HEK293T (cell line): ENCODE measurements at regions not wholly inside any gene's neighbourhood (a gene's known extent, or its start where the extent isn't known, plus 50 kb on each side); places are given as distances from the start of the nearest gene placed in this dataset.

ENCODE experiments used
- CTCF ChIA-PET: fragments of 350-600 bp; formaldehyde crosslinking; extraction: SDS; loops from one replicate; lab custom pipeline; 2021; ENCODE audit warnings: antibody characterized with exemption, inconsistent platforms; lab: Yijun Ruan, JAX
- POLR2A ChIA-PET: fragments of 350-600 bp; formaldehyde crosslinking; extraction: SDS; loops from one replicate; lab custom pipeline; 2020; ENCODE audit warnings: antibody characterized with exemption, inconsistent platforms; lab: Yijun Ruan, JAX
- DNase-seq: peaks from one replicate; pipeline ENCODE4 v3.0.0; 2012; ENCODE audit warnings: mixed read lengths; ENCODE audit errors: extremely low spot score
- ARNT ChIP-seq: fragments of 450-650 bp; IDR thresholded peaks from 2 replicates; pipeline ENCODE4 v1.6.1; 2017; ENCODE audit warnings: mild to moderate bottlenecking
- BHLHE40 ChIP-seq: fragments of 450-650 bp; IDR thresholded peaks from 2 replicates; pipeline ENCODE4 v1.6.1; 2016; ENCODE audit warnings: mild to moderate bottlenecking, moderate library complexity, borderline replicate concordance
- CTBP1 ChIP-seq: fragments of 450-650 bp; IDR thresholded peaks from 2 replicates; pipeline ENCODE4 v1.6.1; 2016; ENCODE audit warnings: borderline replicate concordance
- ELF4 ChIP-seq: fragments of 450-650 bp; IDR thresholded peaks from 2 replicates; pipeline ENCODE4 v1.6.1; 2017; ENCODE audit warnings: antibody characterized with exemption
- FOXA1 ChIP-seq: fragments of 450-650 bp; IDR thresholded peaks from 2 replicates; pipeline ENCODE4 v1.6.1; 2016; ENCODE audit warnings: mild to moderate bottlenecking
- FOXK2 ChIP-seq: fragments of 450-650 bp; IDR thresholded peaks from 2 replicates; pipeline ENCODE4 v1.6.1; 2016; ENCODE audit warnings: mild to moderate bottlenecking
- FOXM1 ChIP-seq: fragments of 450-650 bp; IDR thresholded peaks from 2 replicates; pipeline ENCODE4 v1.6.1; 2017; ENCODE audit warnings: mild to moderate bottlenecking, borderline replicate concordance
- HDGF ChIP-seq: fragments of 450-650 bp; IDR thresholded peaks from 2 replicates; pipeline ENCODE4 v1.6.1; 2017; ENCODE audit warnings: antibody characterized with exemption, borderline replicate concordance
- L3MBTL2 ChIP-seq: fragments of 450-650 bp; conservative IDR thresholded peaks from 2 replicates; pipeline ENCODE4 v1.6.1; 2016; ENCODE audit warnings: mild to moderate bottlenecking
- LEF1 ChIP-seq: fragments of 450-650 bp; IDR thresholded peaks from 2 replicates; pipeline ENCODE4 v1.6.1; 2017; ENCODE audit warnings: mild to moderate bottlenecking, borderline replicate concordance
- NFRKB ChIP-seq: fragments of 450-650 bp; IDR thresholded peaks from 2 replicates; pipeline ENCODE4 v1.6.1; 2016; ENCODE audit warnings: mild to moderate bottlenecking, moderate library complexity
- SP1 ChIP-seq: fragments of 450-650 bp; IDR thresholded peaks from 2 replicates; pipeline ENCODE4 v1.6.1; 2017
- SUZ12 ChIP-seq: fragments of 450-650 bp; IDR thresholded peaks from 2 replicates; pipeline ENCODE4 v1.6.1; 2016; ENCODE audit warnings: mild to moderate bottlenecking
- TARDBP ChIP-seq: fragments of 450-650 bp; IDR thresholded peaks from 2 replicates; pipeline ENCODE4 v1.6.1; 2016
- ZNF384 ChIP-seq: fragments of 450-650 bp; IDR thresholded peaks from 2 replicates; pipeline ENCODE4 v1.6.1; 2016
- TF ChIP-seq, protein P1 (sequence below): fragments of 450-650 bp; IDR thresholded peaks from 2 replicates; pipeline ENCODE4 v1.6.1; 2016

DNA sequence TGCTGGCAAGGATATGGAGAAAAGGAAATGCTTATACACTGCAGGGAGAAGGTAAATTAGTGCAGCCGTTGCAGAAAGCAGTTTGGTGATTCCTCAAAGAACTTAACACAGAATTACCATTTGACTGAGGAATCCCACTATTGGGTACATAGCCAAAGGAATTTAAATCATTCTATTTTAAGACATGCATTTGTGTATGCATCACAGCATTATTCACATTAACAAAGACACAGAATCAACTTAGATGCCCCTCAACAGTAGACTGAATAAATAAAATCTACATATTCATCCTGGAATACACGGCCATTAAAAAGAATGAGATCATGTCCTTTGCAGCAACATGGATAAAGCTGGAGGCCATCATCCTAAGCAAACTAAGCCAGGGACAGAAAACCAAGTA is 510.1 kb upstream of the CDH9 start:
- no peak for DNase-seq
- TF ChIP-seq NFRKB (no peak), FOXA1 (no peak), ELF4 (no peak), SUZ12 (no peak), TARDBP (no peak), CTBP1 (no peak), ZNF384 (no peak)
- CTCF ChIA-PET = no interaction called here
- POLR2A ChIA-PET = no interaction called here

DNA sequence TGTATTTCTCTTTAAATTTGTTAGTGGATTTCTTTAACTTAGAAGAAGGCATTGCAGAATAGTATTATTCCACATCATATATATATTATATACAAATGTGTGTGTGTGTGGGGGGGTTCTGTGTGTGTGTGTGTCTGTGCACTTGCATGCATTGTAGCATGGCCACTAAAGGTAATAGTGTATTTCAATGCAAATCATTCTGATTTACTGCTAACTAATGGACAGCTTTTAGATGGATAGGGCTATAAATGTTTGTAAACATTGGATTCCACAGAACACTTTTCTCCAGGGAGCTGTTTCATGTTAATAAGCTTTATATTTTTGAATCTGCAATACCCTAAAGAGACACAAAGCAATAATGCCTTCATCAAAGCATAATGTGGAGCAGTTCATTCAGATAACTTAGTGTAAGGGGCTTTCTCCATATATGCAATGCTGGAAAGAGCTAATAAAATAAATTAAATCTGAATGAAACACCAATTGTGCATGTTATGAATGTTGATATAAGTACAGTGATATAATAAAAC is 496.7 kb upstream of the CDH9 start:
- no peak for TF ChIP-seq L3MBTL2
- TF ChIP-seq, protein P1, sequence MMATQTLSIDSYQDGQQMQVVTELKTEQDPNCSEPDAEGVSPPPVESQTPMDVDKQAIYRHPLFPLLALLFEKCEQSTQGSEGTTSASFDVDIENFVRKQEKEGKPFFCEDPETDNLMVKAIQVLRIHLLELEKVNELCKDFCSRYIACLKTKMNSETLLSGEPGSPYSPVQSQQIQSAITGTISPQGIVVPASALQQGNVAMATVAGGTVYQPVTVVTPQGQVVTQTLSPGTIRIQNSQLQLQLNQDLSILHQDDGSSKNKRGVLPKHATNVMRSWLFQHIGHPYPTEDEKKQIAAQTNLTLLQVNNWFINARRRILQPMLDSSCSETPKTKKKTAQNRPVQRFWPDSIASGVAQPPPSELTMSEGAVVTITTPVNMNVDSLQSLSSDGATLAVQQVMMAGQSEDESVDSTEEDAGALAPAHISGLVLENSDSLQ = peak; percentile 42; the same call in 1 of the 2 replicates
- CTCF ChIA-PET = no interaction called here
- no peak for DNase-seq
- POLR2A ChIA-PET = no interaction called here

DNA sequence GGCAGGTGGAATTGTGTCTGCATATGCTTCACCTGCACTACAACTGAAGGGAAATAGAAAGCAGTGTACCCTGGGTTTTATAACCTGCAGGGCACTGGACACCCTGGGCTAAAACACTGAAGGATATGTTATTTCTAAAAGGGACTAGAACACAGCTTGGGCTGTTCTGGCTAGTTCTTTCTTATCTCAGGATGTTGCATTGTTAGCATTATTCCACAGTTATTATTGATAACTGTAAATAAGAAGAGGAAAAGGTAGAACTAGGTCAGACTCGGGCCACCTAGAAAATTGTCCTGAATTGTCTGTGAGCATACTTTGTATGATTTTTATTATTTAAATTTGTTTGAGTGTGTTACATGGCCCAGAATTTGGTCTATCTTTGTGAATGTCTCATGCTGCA is 493.9 kb upstream of the CDH9 start:
- POLR2A ChIA-PET = no interaction called here
- CTCF ChIA-PET = no interaction called here
- TF ChIP-seq HDGF = no peak
- TF ChIP-seq SP1 = no peak
- no peak for TF ChIP-seq BHLHE40
- no peak for TF ChIP-seq FOXK2
- no peak for TF ChIP-seq TARDBP
- TF ChIP-seq CTBP1 = no peak
- no peak for TF ChIP-seq ZNF384
- no peak for TF ChIP-seq L3MBTL2
- no peak for DNase-seq

DNA sequence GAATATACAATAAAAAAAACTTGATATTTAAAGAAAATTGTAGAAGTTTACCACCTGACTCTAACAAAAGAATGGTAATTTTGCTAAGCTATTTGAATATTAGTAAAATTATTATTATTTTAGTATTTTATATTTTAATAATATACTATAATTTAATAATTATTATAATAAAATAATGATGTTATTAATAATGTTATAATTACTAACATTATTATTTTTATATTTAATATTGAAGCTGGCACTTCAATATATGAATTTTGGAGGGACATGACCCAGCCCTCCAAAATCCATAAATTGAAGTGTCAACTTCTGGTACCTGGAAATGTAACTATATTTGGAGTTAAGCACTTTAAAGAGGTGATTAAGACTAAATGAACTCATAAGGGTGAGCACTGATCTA is 486.1 kb upstream of the CDH9 start:
- ChIA-PET POLR2A (no interaction called here), CTCF (interaction anchor here (0.7 kb wide), 1 partner anchor 146 kb away, joined by 3 read pairs; no protein-coding TSS in a partner anchor)
- TF ChIP-seq TARDBP (no peak), ARNT (no peak), LEF1 (no peak), HDGF (no peak), ELF4 (no peak), NFRKB (no peak), ZNF384 (no peak), FOXK2 (no peak), L3MBTL2 (no peak)
- TF ChIP-seq, protein P1 = no peak
- no peak for DNase-seq

DNA sequence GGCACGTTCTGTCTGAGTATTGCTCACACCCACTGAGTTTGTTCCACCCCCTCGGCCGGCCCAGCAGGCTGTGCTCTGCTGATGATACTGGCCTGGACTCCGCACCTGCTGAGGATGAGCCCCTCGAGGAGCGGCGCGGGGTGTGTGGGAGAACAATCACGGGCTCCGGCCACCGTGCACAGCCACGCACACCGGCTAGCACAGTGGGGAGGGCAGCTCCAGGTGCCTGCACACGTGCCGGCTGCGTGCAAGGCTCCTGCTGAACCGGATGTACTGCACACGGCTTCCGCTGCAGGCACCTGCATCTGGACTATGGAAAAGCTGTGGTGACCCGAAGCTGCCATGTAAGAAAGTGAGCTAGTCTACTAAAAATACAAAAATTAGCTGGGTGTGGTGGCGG is 485.2 kb upstream of the CDH9 start:
- TF ChIP-seq TARDBP (no peak), CTBP1 (no peak), ELF4 (no peak), SUZ12 (no peak), NFRKB (no peak), HDGF (no peak), SP1 (no peak), ZNF384 (no peak), FOXK2 (no peak), LEF1 (no peak), FOXM1 (no peak), FOXA1 (no peak), ARNT (no peak), L3MBTL2 (no peak), BHLHE40 (no peak)
- TF ChIP-seq, protein P1 = no peak
- ChIA-PET POLR2A (no interaction called here), CTCF (no interaction called here)
- no peak for DNase-seq

DNA sequence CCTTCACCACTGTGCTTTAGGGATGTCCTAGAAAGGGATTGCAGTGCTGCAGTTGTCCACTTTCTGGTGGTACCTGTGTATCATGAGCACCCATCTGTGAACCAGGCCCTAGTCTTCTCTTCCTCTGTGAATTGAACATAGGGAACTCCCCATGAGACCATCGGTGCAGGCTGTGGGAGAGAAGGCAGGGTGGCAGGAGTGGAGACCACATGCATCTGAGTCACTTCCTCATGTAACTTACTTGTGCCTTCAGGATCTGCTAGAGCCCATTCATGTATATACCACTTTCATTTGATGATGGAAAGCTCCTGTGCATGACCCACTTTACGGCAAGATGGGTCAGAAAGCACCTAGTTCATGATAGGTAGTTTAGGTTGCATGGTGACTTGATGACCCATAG is 478.1 kb upstream of the CDH9 start:
- CTCF ChIA-PET = no interaction called here
- POLR2A ChIA-PET = no interaction called here
- TF ChIP-seq TARDBP = no peak
- no peak for TF ChIP-seq L3MBTL2
- TF ChIP-seq SUZ12 = no peak
- no peak for TF ChIP-seq FOXM1
- TF ChIP-seq NFRKB = no peak
- no peak for TF ChIP-seq FOXK2
- no peak for TF ChIP-seq BHLHE40
- no peak for DNase-seq

DNA sequence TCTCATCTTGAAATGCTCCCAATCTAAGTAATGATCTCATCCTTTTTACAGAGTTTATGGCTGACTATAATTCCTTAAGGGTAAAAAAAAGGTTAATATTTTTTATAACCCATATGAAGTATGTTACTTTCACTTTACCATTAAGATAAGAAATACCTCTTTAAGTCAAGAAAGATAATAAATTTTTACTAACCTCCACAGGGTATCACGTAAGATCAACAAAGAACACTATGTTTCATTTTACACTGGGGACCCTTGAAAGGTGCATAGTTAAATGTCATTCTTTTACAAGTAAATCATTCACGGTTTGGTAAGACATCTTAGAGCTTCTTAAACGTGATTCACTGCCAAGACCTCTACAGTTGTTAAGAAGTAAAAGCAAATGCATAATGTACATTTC is 472.7 kb upstream of the CDH9 start:
- DNase-seq = peak; percentile 31
- ChIA-PET CTCF (no interaction called here), POLR2A (no interaction called here)
- TF ChIP-seq FOXA1 (peak; percentile 90), TARDBP (peak; percentile 65; the same call in 1 of the 2 replicates), ZNF384 (peak; percentile 95), L3MBTL2 (no peak), LEF1 (peak; percentile 88), CTBP1 (peak; percentile 99), HDGF (no peak), FOXM1 (peak; percentile 91), SUZ12 (no peak), ARNT (peak; percentile 93), NFRKB (no peak), BHLHE40 (0 out of 2 replicates have a peak, but pooled peaks have one; percentile 29), FOXK2 (peak; percentile 84)
- TF ChIP-seq, protein P1 = peak; percentile 94
